DLD1 (cell line): ENCODE measurements at regions not wholly inside any gene's neighbourhood (a gene's known extent, or its start where the extent isn't known, plus 50 kb on each side); places are given as distances from the start of the nearest gene placed in this dataset.

ENCODE experiments used
- in situ Hi-C: cut with HindIII; loops from 2 replicates; pipeline ENCODE4 v1.10.0; 2017; ENCODE audit warnings: low sequenced_read_pairs

GRCh38 chr1:213828867-213829266 lies 158.9 kb upstream of the PROX1 start:
- in situ Hi-C loops = no loop called here

GRCh38 chr1:213829780-213830179 lies 158.0 kb upstream of the PROX1 start:
- in situ Hi-C loops = no loop called here

GRCh38 chr1:213830371-213830770 lies 157.4 kb upstream of the PROX1 start:
- in situ Hi-C loops = no loop called here

- in situ Hi-C loops = no loop called here
Measured at GRCh38 chr1:213840575-213840974, 147.2 kb upstream of the PROX1 start.

- in situ Hi-C loops = no loop called here
Measured at GRCh38 chr1:213844632-213845031, 143.1 kb upstream of the PROX1 start.

- in situ Hi-C loops = no loop called here
Measured at GRCh38 chr1:213852107-213852506, 135.7 kb upstream of the PROX1 start.

- in situ Hi-C loops = no loop called here
Measured at GRCh38 chr1:213858581-213858980, 129.2 kb upstream of the PROX1 start.

- in situ Hi-C loops = no loop called here
Measured at GRCh38 chr1:213861841-213862240, 125.9 kb upstream of the PROX1 start.

GRCh38 chr1:213864091-213864490 lies 123.7 kb upstream of the PROX1 start:
- in situ Hi-C loops = no loop called here

GRCh38 chr1:213868482-213868881 lies 119.3 kb upstream of the PROX1 start:
- in situ Hi-C loops = no loop called here

- in situ Hi-C loops = no loop called here
Measured at GRCh38 chr1:213871179-213871578, 116.6 kb upstream of the PROX1 start.

- in situ Hi-C loops = no loop called here
Measured at GRCh38 chr1:213874789-213875188, 113.0 kb upstream of the PROX1 start.

GRCh38 chr1:213876531-213876930 lies 111.2 kb upstream of the PROX1 start:
- in situ Hi-C loops = no loop called here

- in situ Hi-C loops = no loop called here
Measured at GRCh38 chr1:213883618-213884017, 104.2 kb upstream of the PROX1 start.

GRCh38 chr1:213884402-213884801 lies 103.4 kb upstream of the PROX1 start:
- in situ Hi-C loops = no loop called here

GRCh38 chr1:213884942-213885341 lies 102.8 kb upstream of the PROX1 start:
- in situ Hi-C loops = no loop called here

- in situ Hi-C loops = no loop called here
Measured at GRCh38 chr1:213887842-213888241, 99.9 kb upstream of the PROX1 start.

- in situ Hi-C loops = no loop called here
Measured at GRCh38 chr1:213891989-213892902, 95.5 kb upstream of the PROX1 start.

- in situ Hi-C loops = no loop called here
Measured at GRCh38 chr1:213898684-213899083, 89.1 kb upstream of the PROX1 start.

- in situ Hi-C loops = no loop called here
Measured at GRCh38 chr1:213899413-213899812, 88.4 kb upstream of the PROX1 start.

GRCh38 chr1:213905344-213905743 lies 82.4 kb upstream of the PROX1 start:
- in situ Hi-C loops = no loop called here

GRCh38 chr1:213908521-213908920 lies 79.3 kb upstream of the PROX1 start:
- in situ Hi-C loops = no loop called here

- in situ Hi-C loops = no loop called here
Measured at GRCh38 chr1:213914392-213914791, 73.4 kb upstream of the PROX1 start.
